ENCODE measurements at regions not wholly inside any gene's neighbourhood (a gene's known extent, or its start where the extent isn't known, plus 50 kb on each side); places are given as distances from the start of the nearest gene placed in this dataset.
A peak's percentile ranks its signal among the peaks of the same experiment; 100 is the strongest.

- H3K9me3 ChIP-seq (ENCODE audit: low read depth) = no peaks in the 10 kb centered on the region
- H3K9ac ChIP-seq = no peak overlapping the region
- peaks cover 6% of the 10 kb centered on the region; the same call in 1 of the 2 replicates for H3K27me3 ChIP-seq (replicated peaks; ENCODE audit: insufficient read depth)
- no peak for DNase-seq
- no peaks in the 10 kb centered on the region for H3F3A ChIP-seq (ENCODE audit: insufficient read depth)
- H3K4me2 ChIP-seq (ENCODE audit: unreplicated experiment) = no peak overlapping the region
- TF ChIP-seq EZH2 (IDR thresholded peaks at IDR 0.05; ENCODE audit: insufficient read depth, poor library complexity, severe bottlenecking) = no peak
- no peak for TF ChIP-seq EZH2phosphoT487 (IDR thresholded peaks at IDR 0.05; ENCODE audit: insufficient read depth, low read depth)
- no peaks in the 10 kb centered on the region for H3K36me3 ChIP-seq (ENCODE audit: low read depth)
- H3K9me2 ChIP-seq (ENCODE audit: insufficient read depth) = no peaks in the 10 kb centered on the region
- no peak overlapping the region for H3K4me3 ChIP-seq
- H3K79me2 ChIP-seq (ENCODE audit: insufficient read depth) = no peaks in the 10 kb centered on the region
- H3K4me1 ChIP-seq (ENCODE audit: insufficient read depth) = no peaks in the 10 kb centered on the region
- WGBS, 2 experiments (ENCODE audit: low coverage in 1 of 2, low lambda C conversion rate in 2 of 2, missing lambda C conversion rate in 2 of 2) = 52 to 55% methylated on average over 8 of the region's 8 CpGs
- H4K20me1 ChIP-seq (ENCODE audit: insufficient read depth) = no peaks in the 10 kb centered on the region
- H2AFZ ChIP-seq = no peak overlapping the region
- in situ Hi-C loops (cut with MboI) = loop anchor here (25.0 kb wide), 1 partner anchor 490 kb away; no protein-coding TSS in a partner anchor
- H3K27ac ChIP-seq = no peak overlapping the region
Observed at GRCh38 chr3:193052354-193053045, 134.8 kb upstream of the MB21D2 start.

DNA sequence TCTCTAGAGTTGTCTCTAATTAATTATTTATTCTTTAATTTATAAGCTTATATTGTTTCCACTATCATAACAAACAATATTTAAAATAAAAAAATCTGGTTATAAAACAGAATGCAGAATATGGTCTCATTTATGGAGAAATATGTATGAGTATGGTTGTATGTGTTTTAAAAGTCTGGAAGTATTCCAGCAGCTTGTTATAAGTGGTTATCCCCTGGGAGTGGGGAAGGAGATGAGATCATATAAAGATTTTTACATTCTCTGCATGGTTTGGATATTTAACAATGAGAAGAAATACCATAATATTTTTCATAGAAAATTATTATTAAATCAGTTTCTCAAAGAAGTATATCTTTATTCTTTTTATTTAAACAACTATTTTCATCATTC lies 135.4 kb upstream of the MB21D2 start:
- Histone ChIP-seq H3K9me3 (ENCODE audit: low read depth) (no peaks in the 10 kb centered on the region), H3F3A (ENCODE audit: insufficient read depth) (no peaks in the 10 kb centered on the region), H3K4me3 (no peak overlapping the region), H3K36me3 (ENCODE audit: low read depth) (no peaks in the 10 kb centered on the region), H3K79me2 (ENCODE audit: insufficient read depth) (no peaks in the 10 kb centered on the region), H2AFZ (no peak overlapping the region), H3K9me2 (ENCODE audit: insufficient read depth) (no peaks in the 10 kb centered on the region), H4K20me1 (ENCODE audit: insufficient read depth) (no peaks in the 10 kb centered on the region), H3K9ac (no peak overlapping the region), H3K4me2 (ENCODE audit: unreplicated experiment) (no peak overlapping the region), H3K4me1 (ENCODE audit: insufficient read depth) (no peaks in the 10 kb centered on the region), H3K27me3 (replicated peaks; ENCODE audit: insufficient read depth) (peaks cover 6% of the 10 kb centered on the region; the same call in 1 of the 2 replicates), H3K27ac (no peak overlapping the region)
- TF ChIP-seq EZH2phosphoT487 (IDR thresholded peaks at IDR 0.05; ENCODE audit: insufficient read depth, low read depth) = no peak
- TF ChIP-seq EZH2 (IDR thresholded peaks at IDR 0.05; ENCODE audit: insufficient read depth, poor library complexity, severe bottlenecking) = no peak
- DNase-seq = peak; percentile 9
- in situ Hi-C loops (cut with MboI) = loop anchor here (25.0 kb wide), 1 partner anchor 491 kb away; no protein-coding TSS in a partner anchor

- TF ChIP-seq EZH2phosphoT487 (IDR thresholded peaks at IDR 0.05; ENCODE audit: insufficient read depth, low read depth) (no peak), EZH2 (IDR thresholded peaks at IDR 0.05; ENCODE audit: insufficient read depth, poor library complexity, severe bottlenecking) (no peak)
- no peak for DNase-seq
- H3K9ac ChIP-seq = no peak overlapping the region
- H3K4me2 ChIP-seq (ENCODE audit: unreplicated experiment) = no peak overlapping the region
- no peak overlapping the region for H3K27ac ChIP-seq
- no peaks in the 10 kb centered on the region for H3K79me2 ChIP-seq (ENCODE audit: insufficient read depth)
- H4K20me1 ChIP-seq (ENCODE audit: insufficient read depth) = no peaks in the 10 kb centered on the region
- no peaks in the 10 kb centered on the region; the same call in 1 of the 2 replicates for H3K27me3 ChIP-seq (replicated peaks; ENCODE audit: insufficient read depth)
- H3K9me2 ChIP-seq (ENCODE audit: insufficient read depth) = no peaks in the 10 kb centered on the region
- no peak overlapping the region for H2AFZ ChIP-seq
- WGBS, 2 experiments (ENCODE audit: low coverage in 1 of 2, low lambda C conversion rate in 2 of 2, missing lambda C conversion rate in 2 of 2) = 47 to 52% methylated on average over 10 of the region's 10 CpGs
- H3K9me3 ChIP-seq (ENCODE audit: low read depth) = no peaks in the 10 kb centered on the region
- in situ Hi-C loops (cut with MboI) = loop anchor here (25.0 kb wide), 1 partner anchor 493 kb away; no protein-coding TSS in a partner anchor
- H3K4me3 ChIP-seq = no peak overlapping the region
- H3K36me3 ChIP-seq (ENCODE audit: low read depth) = no peaks in the 10 kb centered on the region
- no peaks in the 10 kb centered on the region for H3F3A ChIP-seq (ENCODE audit: insufficient read depth)
- H3K4me1 ChIP-seq (ENCODE audit: insufficient read depth) = no peaks in the 10 kb centered on the region
Observed at GRCh38 chr3:193055352-193055751, 137.7 kb upstream of the MB21D2 start.

DNA sequence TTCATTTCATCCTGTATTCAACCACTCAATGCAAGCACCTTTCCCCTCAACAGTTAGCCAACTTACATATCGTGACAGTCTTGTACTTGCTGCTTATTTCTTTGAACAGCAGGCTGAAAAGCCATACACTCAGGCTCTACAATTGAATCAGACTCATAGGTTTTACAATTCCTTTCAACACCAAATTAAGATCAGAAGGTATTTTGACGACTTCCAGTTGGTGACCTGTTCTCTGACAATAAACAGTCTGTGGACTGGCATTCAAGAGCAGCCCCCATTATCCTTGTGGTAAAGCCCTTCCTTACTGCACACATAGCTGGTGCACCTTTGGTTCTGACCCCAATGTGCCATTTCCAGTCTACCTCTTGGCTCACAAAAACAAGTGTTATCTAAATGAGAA lies 140.0 kb upstream of the MB21D2 start:
- no peak for DNase-seq
- WGBS, 2 experiments (ENCODE audit: low coverage in 1 of 2, low lambda C conversion rate in 2 of 2, missing lambda C conversion rate in 2 of 2) = 10 to 15% methylated on average over 2 of the region's 2 CpGs
- no peaks in the 10 kb centered on the region for H3F3A ChIP-seq (ENCODE audit: insufficient read depth)

More for the DNA sequence above, 140.0 kb upstream of the MB21D2 start:
- Histone ChIP-seq H2AFZ (no peak overlapping the region), H3K27ac (no peak overlapping the region), H3K79me2 (ENCODE audit: insufficient read depth) (no peaks in the 10 kb centered on the region), H3K4me2 (ENCODE audit: unreplicated experiment) (no peak overlapping the region), H3K4me1 (ENCODE audit: insufficient read depth) (no peaks in the 10 kb centered on the region), H3K36me3 (ENCODE audit: low read depth) (no peaks in the 10 kb centered on the region), H3K27me3 (replicated peaks; ENCODE audit: insufficient read depth) (peaks cover 9% of the 10 kb centered on the region; the same call in 1 of the 2 replicates), H3K9ac (no peak overlapping the region), H3K4me3 (no peak overlapping the region), H3K9me3 (ENCODE audit: low read depth) (no peaks in the 10 kb centered on the region), H3K9me2 (ENCODE audit: insufficient read depth) (no peaks in the 10 kb centered on the region), H4K20me1 (ENCODE audit: insufficient read depth) (no peaks in the 10 kb centered on the region)
- in situ Hi-C loops (cut with MboI) = loop anchor here (25.0 kb wide), 1 partner anchor 495 kb away; no protein-coding TSS in a partner anchor
- TF ChIP-seq EZH2phosphoT487 (IDR thresholded peaks at IDR 0.05; ENCODE audit: insufficient read depth, low read depth) (no peak), EZH2 (IDR thresholded peaks at IDR 0.05; ENCODE audit: insufficient read depth, poor library complexity, severe bottlenecking) (no peak)
